ENCODE measurements at regions not wholly inside any gene's neighbourhood (a gene's known extent, or its start where the extent isn't known, plus 50 kb on each side); places are given as distances from the start of the nearest gene placed in this dataset.

GRCh38 chr11:69997352-69997751 lies 80.8 kb upstream of the ANO1 start:
- Histone ChIP-seq H3K4me3 (ENCODE audit: extremely low read depth in 1 of 4, insufficient read depth in 2 of 4, low read depth in 3 of 4, low read length in 4 of 4) (no peak overlapping the region), H4K91ac (replicated peaks; ENCODE audit: insufficient read length, low read length) (no peak overlapping the region), H2BK15ac (ENCODE audit: low read length) (no peak overlapping the region), H3K14ac (ENCODE audit: insufficient read length) (no peak overlapping the region), H3K4ac (replicated peaks; ENCODE audit: insufficient read length, low read depth, low read length) (no peak overlapping the region), H3K36me3 (ENCODE audit: control insufficient read depth in 2 of 4, insufficient read depth in 4 of 4, low read length in 3 of 4) (no peaks in the 10 kb centered on the region), H3K23me2 (ENCODE audit: low read depth, low read length) (no peaks in the 10 kb centered on the region; the same call in 1 of the 2 replicates), H2AK5ac (ENCODE audit: low read depth, low read length) (no peak overlapping the region), H2BK20ac (ENCODE audit: low read length) (no peak overlapping the region), H2BK12ac (ENCODE audit: low read depth, low read length) (no peak overlapping the region), H4K5ac (ENCODE audit: insufficient read length, low read depth, low read length) (no peak overlapping the region), H3K79me2 (ENCODE audit: control insufficient read depth in 1 of 2, insufficient read depth in 2 of 2, low read length in 2 of 2) (no peaks in the 10 kb centered on the region), H3K4me2 (ENCODE audit: insufficient read depth in 1 of 2, low read depth in 2 of 2, low read length in 2 of 2) (no peak overlapping the region), H4K8ac (ENCODE audit: extremely low read depth, insufficient read depth, low read length) (no peak overlapping the region), H3K4me1 (replicated peaks in 1 of 4; ENCODE audit: control insufficient read depth in 3 of 4, insufficient read depth in 4 of 4, low read length in 3 of 4) (peaks cover 0 to 10% (median 4%) of the 10 kb centered on the region in 4 experiments; a peak in 3 of 7 replicates), H2BK5ac (ENCODE audit: low read depth, low read length) (no peak overlapping the region), H3K9ac (replicated peaks in 1 of 4; ENCODE audit: extremely low read depth in 1 of 4, low read depth in 3 of 4, low read length in 3 of 4) (no peak overlapping the region), H3K56ac (replicated peaks; ENCODE audit: insufficient read length, low read depth, low read length) (no peak overlapping the region), H3K23ac (ENCODE audit: insufficient read length) (no peak overlapping the region), H3K27me3 (replicated peaks in 1 of 4; ENCODE audit: control insufficient read depth in 3 of 4, extremely low read depth in 1 of 4, insufficient read depth in 3 of 4, low read length in 3 of 4) (peaks cover 1 to 29% (median 14%) of the 10 kb centered on the region in 4 experiments), H3K79me1 (ENCODE audit: low read depth, low read length) (no peaks in the 10 kb centered on the region), H4K20me1 (replicated peaks in 1 of 2; ENCODE audit: control insufficient read depth in 1 of 2, insufficient read depth in 2 of 2, low read length in 2 of 2) (peaks cover 0 to 5% of the 10 kb centered on the region in 2 experiments), H3K9me3 (ENCODE audit: insufficient read depth in 2 of 2, low read depth in 1 of 2, low read length in 1 of 2) (no peaks in the 10 kb centered on the region), H2BK120ac (replicated peaks; ENCODE audit: low read depth, low read length) (no peak overlapping the region), H2AFZ (ENCODE audit: low read length) (no peak overlapping the region), H3K18ac (ENCODE audit: extremely low read depth, low read length) (no peak overlapping the region), H3K27ac (ENCODE audit: low read depth, low read length) (no peak overlapping the region)
- FAIRE-seq (no peak), DNase-seq (ENCODE audit: low read depth in 1 of 2, low spot score in 2 of 2) (no peak)
- no peak for TF ChIP-seq E2F6 (IDR thresholded peaks at IDR 0.05)
- TF ChIP-seq CHD2 (IDR thresholded peaks at IDR 0.05; ENCODE audit: low read length) = no peak
- TF ChIP-seq RFX5 (IDR thresholded peaks at IDR 0.05; ENCODE audit: borderline replicate concordance, low read depth, low read length) = no peak
- no peak for TF ChIP-seq TCF12 (IDR thresholded peaks at IDR 0.05; ENCODE audit: low read depth, low read length)
- 0 out of 2 replicates have a peak, but pooled peaks have one; percentile 25 for TF ChIP-seq KDM1A (IDR thresholded peaks at IDR 0.05; ENCODE audit: borderline replicate concordance, low read length)
- CTCF ChIA-PET (ENCODE audit: partially characterized antibody) = interaction anchor here (0.7 to 2.0 kb wide), 3 partner anchors 9 to 312 kb away, joined by 3 to 9 read pairs (median 7); no protein-coding TSS in a partner anchor
- WGBS, 2 experiments (ENCODE audit: extremely low coverage in 1 of 2, insufficient coverage in 1 of 2, insufficient read length in 1 of 2, insufficient replicate concordance in 2 of 2, low coverage in 1 of 2, low lambda C conversion rate in 2 of 2, missing lambda C conversion rate in 1 of 2) = 57% methylated on average over 7 of the region's 8 CpGs; no CpG with 5 or more reads in 1 of the 2 experiments
- POLR2A ChIA-PET (ENCODE audit: partially characterized antibody) = no interaction called here
